Superior temporal gyrus (tissue), 1 donor: ENCODE measurements at regions not wholly inside any gene's neighbourhood (a gene's known extent, or its start where the extent isn't known, plus 50 kb on each side); places are given as distances from the start of the nearest gene placed in this dataset.
"Not testable (repeated sequence)": the region's sequence is repeated elsewhere in the genome, so short reads cannot be mapped to it uniquely, and the experiment has no call there.

Source experiments
- DNase-seq: peaks from one replicate; pipeline ENCODE4 v3.0.0-alpha.2; 2016; ENCODE audit errors: extremely low spot score

DNA sequence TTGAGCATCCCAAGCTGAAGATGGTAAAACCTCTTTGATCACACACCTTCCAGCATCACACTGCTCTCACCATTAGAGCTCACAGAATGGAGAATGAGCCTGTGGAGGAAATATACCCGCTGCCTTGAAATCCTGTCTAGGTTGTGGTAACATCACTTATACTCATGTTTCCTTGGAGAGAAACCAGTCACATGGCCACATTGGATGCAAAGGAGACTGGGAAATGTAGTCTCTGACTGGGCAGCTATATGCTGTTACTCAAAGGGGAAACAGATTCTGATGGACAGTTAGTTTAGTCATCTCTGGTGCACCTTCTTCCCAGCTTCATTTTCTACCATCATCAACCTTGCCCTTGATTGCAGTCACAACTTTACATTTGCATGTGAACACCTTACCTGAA, 286.3 kb downstream of the ANKRD50 start:
- DNase-seq = no peak

DNA sequence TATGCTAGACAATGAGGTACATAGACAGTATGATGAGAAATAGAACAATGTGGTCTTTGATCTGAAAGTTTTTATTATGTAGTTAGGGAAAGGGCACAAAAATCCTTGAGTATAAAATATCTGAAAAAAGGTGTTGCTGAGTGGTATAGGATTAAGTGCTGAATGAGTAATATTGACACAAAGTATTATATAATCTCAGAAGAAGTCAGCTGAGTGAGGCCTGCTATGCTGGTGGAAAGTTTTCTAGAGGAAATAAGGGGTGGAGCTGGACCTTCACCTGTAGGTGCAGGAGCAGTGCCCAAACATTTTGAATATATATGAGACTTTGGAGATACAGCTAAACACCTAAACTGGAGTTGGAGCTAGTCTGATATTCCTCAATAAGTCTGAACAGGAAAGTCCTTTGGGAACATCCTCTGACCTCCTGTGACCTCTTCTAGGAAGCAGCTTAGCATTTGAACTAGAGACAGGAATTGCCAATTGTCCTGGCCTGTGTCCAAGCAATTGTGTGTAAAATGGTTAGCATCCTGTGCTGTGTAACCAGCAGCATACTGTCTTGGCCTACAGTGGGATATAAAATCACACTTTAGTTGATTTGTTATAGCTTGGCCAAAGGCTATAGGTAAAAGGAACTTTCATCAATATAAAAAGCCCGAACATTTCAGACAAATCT, 285.3 kb downstream of the ANKRD50 start:
- DNase-seq = no peak

DNA sequence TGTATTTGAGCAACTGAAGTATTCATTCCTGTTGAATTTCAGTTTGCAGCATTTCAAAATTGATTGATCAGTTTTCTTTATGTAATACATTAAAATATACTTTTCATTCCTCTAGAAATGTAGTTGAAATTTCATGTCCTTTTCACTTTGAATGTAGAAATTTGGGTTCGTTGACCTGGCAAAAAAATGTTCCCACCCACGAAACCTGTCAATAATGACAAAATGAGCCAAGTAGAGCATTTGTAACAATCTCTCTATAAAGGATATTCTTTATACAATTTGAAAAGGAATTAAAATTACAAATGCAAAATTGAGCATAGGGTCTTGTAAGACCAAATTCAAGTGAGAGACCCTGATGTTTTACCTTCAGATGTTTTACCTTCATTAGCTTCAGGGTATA, 283.9 kb downstream of the ANKRD50 start:
- DNase-seq = no peak

- DNase-seq = no peak
These were observed 282.7 kb downstream of the ANKRD50 start for GRCh38 chr4:124429746-124430250.

DNA sequence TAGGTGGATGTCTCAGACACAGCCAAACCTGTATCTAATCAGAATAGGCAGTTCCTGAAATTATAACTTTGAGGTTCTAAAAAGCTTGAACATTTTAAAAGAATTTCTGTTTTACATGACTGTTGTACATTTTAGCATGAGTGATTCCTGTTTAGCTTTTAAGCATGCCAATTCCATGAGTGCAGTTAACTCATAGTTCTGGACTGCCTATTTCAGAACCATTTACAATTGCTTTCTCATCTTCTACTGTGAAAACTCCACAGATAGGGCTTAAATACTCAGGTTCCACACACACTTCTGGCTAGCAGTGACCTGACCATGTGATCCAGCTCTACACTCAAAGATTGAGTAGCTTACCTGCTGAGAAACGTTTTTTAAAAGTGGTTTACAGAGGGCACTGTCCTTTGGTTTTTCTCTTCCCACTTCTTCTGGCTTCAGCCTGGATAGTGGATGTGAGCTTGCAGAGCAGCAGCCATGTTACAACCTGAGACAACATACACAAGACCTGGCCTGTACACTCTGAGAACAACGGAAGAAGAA, 280.8 kb downstream of the ANKRD50 start:
- no peak for DNase-seq

DNA sequence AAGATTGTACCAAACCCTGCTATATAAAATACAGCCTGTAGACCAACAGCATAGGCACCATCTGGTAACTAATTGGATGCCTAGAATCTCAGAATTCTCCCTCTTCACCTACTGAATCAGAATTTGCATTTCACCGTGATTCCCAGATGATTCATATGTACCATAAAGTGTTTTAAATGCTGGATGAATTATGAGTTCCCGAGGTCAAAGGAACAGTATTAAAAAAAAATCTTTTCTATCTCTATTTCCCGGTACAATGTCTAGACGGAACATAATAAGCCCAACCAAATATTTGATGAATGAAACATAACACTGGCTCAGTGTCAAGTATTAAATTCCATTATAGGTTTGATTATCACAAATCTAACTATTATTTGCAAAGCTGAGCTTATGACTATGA, 280.0 kb downstream of the ANKRD50 start:
- no peak for DNase-seq

DNA sequence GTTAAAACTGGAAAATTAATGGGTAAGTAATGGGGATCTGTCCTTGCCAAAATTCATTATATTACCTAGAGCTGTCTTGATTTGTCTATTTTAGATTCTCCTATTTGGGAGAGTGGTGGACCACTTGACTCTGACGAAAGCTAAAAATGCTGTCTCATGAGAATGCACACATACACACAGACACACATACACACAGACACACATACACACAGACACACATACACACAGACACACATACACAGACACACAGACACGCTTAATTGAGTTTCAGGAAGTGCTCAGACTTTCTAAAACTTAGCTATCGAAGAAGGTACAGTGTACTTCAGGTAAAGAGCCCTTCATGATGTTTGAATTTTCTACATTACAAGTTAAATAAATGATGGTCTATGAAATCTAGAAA, 279.5 kb downstream of the ANKRD50 start:
- DNase-seq = no peak

- no peak for DNase-seq
These were observed 279.0 kb downstream of the ANKRD50 start for GRCh38 chr4:124433500-124433899.

DNA sequence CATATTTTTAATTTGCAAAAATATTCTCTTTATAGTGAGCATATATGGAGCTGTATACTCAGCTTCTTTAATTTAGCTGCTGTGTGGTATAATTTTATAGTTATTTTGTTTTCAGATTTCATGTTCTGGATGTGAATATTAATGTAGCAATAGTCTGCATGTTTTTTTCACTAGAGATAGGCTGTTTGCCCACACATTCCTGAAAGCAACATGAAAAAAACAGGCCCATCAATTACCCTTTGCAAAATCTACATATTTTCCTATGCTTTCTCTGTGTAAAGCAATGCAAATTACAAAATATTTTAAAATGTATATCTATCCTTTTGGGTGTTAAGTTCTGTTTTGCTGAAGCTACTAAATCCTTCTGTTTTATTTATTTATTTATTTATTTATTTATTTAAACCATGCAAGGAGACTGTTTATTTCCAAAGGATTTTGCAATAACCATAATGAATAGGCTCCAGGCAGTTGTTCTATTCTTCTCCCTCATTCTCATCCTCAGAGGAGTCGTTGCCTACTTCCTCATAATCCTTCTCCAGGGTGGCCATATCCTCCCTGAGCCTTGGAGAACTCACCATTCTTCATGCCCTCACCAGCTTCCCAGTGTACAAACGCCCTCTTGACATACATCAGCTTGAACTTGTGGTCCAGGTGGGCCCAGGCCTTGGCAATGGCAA, 277.1 kb downstream of the ANKRD50 start:
- no peak for DNase-seq

DNA sequence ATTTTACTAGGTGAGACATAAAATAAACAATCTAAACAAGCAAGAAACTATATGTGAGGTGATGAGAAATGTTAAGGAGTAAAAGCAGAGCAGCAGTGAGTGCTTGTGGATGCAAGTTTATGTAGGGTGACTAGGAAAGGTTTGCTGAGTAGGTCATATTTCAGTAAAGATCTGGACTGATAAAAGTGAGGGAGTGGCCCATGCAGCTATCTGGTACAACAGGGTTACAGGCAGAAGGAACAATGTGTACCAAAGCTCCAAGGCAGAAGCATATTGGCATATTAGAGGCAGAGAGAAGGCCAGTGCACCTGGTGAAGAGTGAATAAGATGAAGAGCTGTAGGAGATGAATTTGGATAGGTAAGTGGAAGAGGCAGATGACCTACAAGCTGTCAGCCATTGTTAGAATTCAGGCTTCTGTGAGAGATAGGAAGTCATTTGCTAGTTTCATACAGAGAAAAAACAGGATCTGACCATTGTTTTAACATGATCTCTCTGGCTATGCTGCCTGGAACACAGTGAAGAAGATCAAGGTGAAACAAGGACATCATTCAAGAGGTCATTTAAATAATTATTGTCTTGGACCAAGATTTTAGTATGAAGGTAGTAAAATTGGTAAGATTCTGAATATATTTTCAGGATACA, 274.6 kb downstream of the ANKRD50 start:
- no peak for DNase-seq

- no peak for DNase-seq
These were observed 267.5 kb downstream of the ANKRD50 start for GRCh38 chr4:124445071-124445470.

GRCh38 chr4:124449881-124450280, 262.7 kb downstream of the ANKRD50 start:
- DNase-seq = no peak

- DNase-seq = no peak
These were observed 261.7 kb downstream of the ANKRD50 start for GRCh38 chr4:124450851-124451250.

GRCh38 chr4:124454772-124455270, 257.7 kb downstream of the ANKRD50 start:
- DNase-seq = no peak

- no peak for DNase-seq
These were observed 256.9 kb downstream of the ANKRD50 start for GRCh38 chr4:124455671-124456070.

DNA sequence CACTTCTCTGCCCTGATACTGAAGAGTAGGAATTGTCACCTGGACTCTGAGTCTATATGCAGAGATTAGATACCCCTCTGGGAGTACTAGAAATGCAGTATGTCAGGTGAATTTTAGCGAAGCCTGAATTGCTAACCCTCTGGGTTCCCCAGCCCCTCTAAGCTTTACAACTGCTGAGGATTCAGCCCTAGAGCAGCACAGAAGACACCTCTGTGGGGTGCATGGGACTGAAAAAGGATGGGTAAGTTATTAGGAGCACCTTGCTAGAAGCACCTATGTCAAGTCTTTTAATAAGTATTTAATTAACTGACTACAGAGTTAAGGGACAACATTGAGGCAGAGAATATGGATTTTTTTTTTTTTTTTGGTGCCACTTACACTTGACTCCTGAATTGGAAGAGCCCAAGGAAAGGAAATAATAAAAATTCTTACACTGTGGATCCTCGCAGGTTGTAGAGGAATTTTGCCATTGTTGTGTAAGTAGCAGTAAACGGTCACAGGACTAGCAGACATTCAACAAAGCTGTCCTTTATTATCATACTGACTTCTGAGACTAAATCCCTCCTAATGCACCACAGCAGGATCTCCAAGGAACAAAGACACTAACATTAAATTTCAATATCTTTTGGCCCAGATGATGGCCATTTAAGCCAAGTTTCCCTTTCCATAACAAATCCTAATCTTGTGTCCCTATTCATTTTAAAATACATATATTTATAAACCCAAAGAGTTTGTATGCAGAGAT, 253.2 kb downstream of the ANKRD50 start:
- no peak for DNase-seq

- no peak for DNase-seq
These were observed 252.6 kb downstream of the ANKRD50 start for GRCh38 chr4:124459941-124460310.

GRCh38 chr4:124461592-124461991, 250.9 kb downstream of the ANKRD50 start:
- not testable (repeated sequence) for DNase-seq

DNA sequence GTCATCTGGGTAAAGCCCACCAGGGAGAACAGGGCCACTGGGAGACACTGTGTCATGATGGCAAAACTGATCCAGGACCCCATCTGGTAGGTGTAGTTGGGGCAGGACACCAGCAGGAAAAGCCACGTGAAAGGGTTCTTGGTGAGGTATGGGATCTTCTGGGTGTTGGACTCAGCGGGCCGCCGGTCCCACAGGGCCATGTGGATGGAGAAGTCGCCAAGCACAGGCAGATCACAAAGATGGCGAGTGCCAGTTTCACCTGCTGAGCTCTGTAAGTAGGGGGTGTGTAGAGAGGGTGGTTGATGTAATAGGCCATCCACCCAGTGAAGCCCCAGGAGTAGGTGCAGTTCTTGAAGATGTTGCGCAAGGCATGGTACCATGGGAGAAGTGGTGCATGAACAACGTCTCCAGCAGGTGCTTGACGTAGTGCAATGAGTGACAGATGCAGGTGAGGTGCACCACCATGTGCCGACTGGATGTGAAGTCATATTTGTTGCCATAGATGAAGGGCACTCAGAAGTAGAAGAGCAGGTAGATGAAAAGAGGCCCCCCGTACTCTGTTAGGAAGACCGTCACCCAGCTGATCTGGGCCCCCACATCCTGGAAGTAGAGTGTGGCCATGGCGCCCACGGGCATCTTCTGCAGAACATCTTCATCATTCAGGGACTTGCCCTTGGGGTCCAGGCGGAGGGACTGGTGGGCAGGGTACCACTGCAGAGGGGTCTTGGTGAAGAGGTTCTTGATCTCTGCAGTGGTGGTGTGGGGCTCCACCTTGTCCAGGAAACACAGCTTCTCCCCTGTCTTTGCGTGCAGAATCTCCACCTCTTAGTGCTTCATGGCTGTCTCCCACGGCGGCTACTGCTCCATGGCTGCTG, 249.3 kb downstream of the ANKRD50 start:
- no peak for DNase-seq

DNA sequence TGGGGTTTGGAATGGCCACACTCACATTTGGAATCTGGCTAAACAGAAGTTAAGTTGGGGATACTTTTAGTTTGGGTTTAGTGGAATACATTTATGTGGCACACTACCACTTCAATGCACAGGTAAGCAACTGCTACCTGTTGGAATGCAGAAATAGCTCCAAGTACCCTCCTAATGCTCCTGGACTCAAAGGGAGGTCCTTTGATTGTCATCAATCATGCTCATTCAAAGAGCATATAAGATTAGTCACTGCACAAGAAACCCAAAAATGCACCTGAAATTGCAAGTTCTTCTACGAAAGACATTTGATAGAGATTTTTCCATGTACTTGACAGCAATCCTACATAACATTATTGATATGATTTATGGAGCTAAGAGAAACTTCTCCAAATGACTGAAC, 247.7 kb downstream of the ANKRD50 start:
- no peak for DNase-seq

GRCh38 chr4:124468360-124468759, 244.2 kb downstream of the ANKRD50 start:
- no peak for DNase-seq
